K562 (cell line): ENCODE measurements at regions not wholly inside any gene's neighbourhood (a gene's known extent, or its start where the extent isn't known, plus 50 kb on each side); places are given as distances from the start of the nearest gene placed in this dataset.
A peak's percentile ranks its signal among the peaks of the same experiment; 100 is the strongest.
"Not testable (repeated sequence)": the region's sequence is repeated elsewhere in the genome, so short reads cannot be mapped to it uniquely, and the experiment has no call there.

Experiments
- ATAC-seq: fragments of 200-7000 bp; cut with Tn5 transposase; 3 replicates; pipeline ENCODE4 v1.9.1; 2020; ENCODE audit warnings: moderate library complexity
- BruUV-seq: library from RNA; stranded (reverse); fragments of 400-500 nt; replicated peaks from 2 replicates; lab custom pipeline; 2021; lab: Mats Ljungman, UMichigan
- CTCF ChIA-PET: fragments of 300-600 bp; formaldehyde crosslinking; extraction: SDS; loops from one replicate; lab custom pipeline; 2021; ENCODE audit warnings: low intra/inter-chr PET ratio; lab: Yijun Ruan, JAX
- POLR2A ChIA-PET: fragments of 300-600, 350-650 bp; sonication (Branson Sonifier 250); formaldehyde crosslinking; extraction: SDS; loops from one replicate; lab custom pipeline; 2021; ENCODE audit warnings: antibody characterized with exemption, inconsistent platforms; lab: Yijun Ruan, JAX
- DNase-seq, 4 experiments: peaks; one replicate each; pipeline versions ENCODE4 v3.0.0 to v3.0.0-alpha.2; 2011 to 2018; ENCODE audit warnings: low spot score in 3 of 4, mixed read lengths in 3 of 4; ENCODE audit errors: extremely low read depth in 1 of 4
- FAIRE-seq: peaks from 2 replicates; lab custom pipeline; 2011; peaks lifted over from hg19 to GRCh38; lab: Jason Lieb, UNC
- H2AFZ ChIP-seq: 2 replicates; pipeline ENCODE4 v1.6.0; 2011; ENCODE audit warnings: low read depth, low read length, control low read depth, inconsistent platforms
- H3K27ac ChIP-seq: fragments of 200-600 bp; 3 replicates; pipeline ENCODE4 v1.8.0; 2011; ENCODE audit warnings: low read depth, mild to moderate bottlenecking, control low read depth, inconsistent platforms, low read length, moderate library complexity, mixed read lengths; ENCODE audit errors: extremely low read depth
- H3K27me3 ChIP-seq, 2 experiments: fragments of 300-600 bp in 1 of 2; 2 replicates in 1 of 2; 3 replicates in 1 of 2; pipeline versions ENCODE4 v1.6.0 to v1.8.0; 2011; ENCODE audit warnings: inconsistent platforms in 2 of 2, low read length in 2 of 2, mild to moderate bottlenecking in 1 of 2, mixed read lengths in 1 of 2, moderate library complexity in 1 of 2; ENCODE audit not compliant: control insufficient read depth in 2 of 2, insufficient read depth in 2 of 2
- H3K36me3 ChIP-seq: fragments of 300-600 bp; 3 replicates; pipeline ENCODE4 v1.8.0; 2011; ENCODE audit warnings: mild to moderate bottlenecking, low read length, inconsistent platforms; ENCODE audit not compliant: control insufficient read depth, insufficient read depth
- H3K4me1 ChIP-seq, 2 experiments: fragments of 200-600 bp in 1 of 2; replicated peaks in 1 of 2; 2 replicates in 1 of 2; 3 replicates in 1 of 2; pipeline versions ENCODE4 v1.5.1 to v1.8.0; 2011; ENCODE audit warnings: inconsistent platforms in 2 of 2, low read length in 2 of 2, mild to moderate bottlenecking in 1 of 2, mixed read lengths in 1 of 2, moderate library complexity in 1 of 2; ENCODE audit not compliant: control insufficient read depth in 2 of 2, insufficient read depth in 2 of 2
- H3K4me2 ChIP-seq: 2 replicates; pipeline ENCODE4 v1.6.1; 2011; ENCODE audit warnings: low read length, control low read depth, inconsistent platforms, mixed read lengths; ENCODE audit not compliant: insufficient read depth
- H3K4me3 ChIP-seq: fragments of 200-600 bp; sonication (generic), shearing (Covaris generic); 2 replicates; pipeline ENCODE4 v1.5.1; 2016; ENCODE audit warnings: control low read depth, inconsistent platforms
- H3K79me2 ChIP-seq: fragments of 200-600 bp; 3 replicates; pipeline ENCODE4 v1.8.0; 2011; ENCODE audit warnings: low read length, inconsistent platforms; ENCODE audit not compliant: control insufficient read depth, insufficient read depth
- H3K9ac ChIP-seq, 2 experiments: 2 replicates each; pipeline versions ENCODE4 v1.6.0 to v1.6.1; 2011; ENCODE audit warnings: low read depth in 2 of 2, low read length in 2 of 2, control low read depth in 1 of 2, inconsistent platforms in 1 of 2, mild to moderate bottlenecking in 1 of 2, mixed read lengths in 1 of 2; ENCODE audit not compliant: insufficient read depth in 1 of 2
- H3K9me1 ChIP-seq: one replicate; pipeline ENCODE4 v1.6.0; 2011; ENCODE audit warnings: inconsistent platforms, mild to moderate bottlenecking, low read length, moderate library complexity; ENCODE audit not compliant: control insufficient read depth, insufficient read depth
- H3K9me3 ChIP-seq: replicated peaks from 2 replicates; pipeline ENCODE4 v1.5.1; 2011; ENCODE audit warnings: low read depth, low read length, inconsistent platforms; ENCODE audit not compliant: control insufficient read depth, insufficient read depth
- H4K20me1 ChIP-seq: replicated peaks from 2 replicates; pipeline ENCODE4 v1.6.1; 2011; ENCODE audit warnings: low read length, inconsistent platforms, mixed read lengths; ENCODE audit not compliant: control insufficient read depth, insufficient read depth
- CEBPB ChIP-seq: fragments of 450-650 bp; IDR thresholded peaks from 2 replicates; pipeline ENCODE4 v1.6.1; 2016; ENCODE audit warnings: missing genetic modification characterization, missing compliant biosample characterization
- CEBPG ChIP-seq, 3 experiments: fragments of 200-800 bp in 1 of 3; sonication (Bioruptor generic) in 1 of 3; sonication (generic) in 1 of 3; formaldehyde crosslinking in 1 of 3; IDR thresholded peaks in 2 of 3; conservative IDR thresholded peaks in 1 of 3; 2 replicates each; pipeline versions ENCODE4 v1.6.1 to v1.8.0; 2016 to 2022; ENCODE audit warnings: missing compliant biosample characterization in 2 of 3, missing genetic modification characterization in 2 of 3, mild to moderate bottlenecking in 1 of 3, missing genetic modification reagents in 1 of 3
- KDM1A ChIP-seq, 2 experiments: fragments of 450-650 bp; IDR thresholded peaks; 2 replicates each; pipeline ENCODE4 v1.6.1; 2016; ENCODE audit warnings: mild to moderate bottlenecking in 2 of 2
- SMARCC2 ChIP-seq: fragments of 450-650 bp; IDR thresholded peaks from 2 replicates; pipeline ENCODE4 v1.6.1; 2017; ENCODE audit warnings: antibody characterized with exemption, moderate library complexity, mild to moderate bottlenecking, low read depth
- ZNF766 ChIP-seq: fragments of 200-800 bp; sonication (Bioruptor generic); conservative IDR thresholded peaks from 2 replicates; pipeline ENCODE4 v1.6.1; 2016; ENCODE audit warnings: missing genetic modification characterization, missing compliant biosample characterization
- WGBS: fragments of 100-300 bp; shearing (Covaris generic); methylation state at CpG from one replicate; pipeline ENCODE4 v1.1.6; 2016; ENCODE audit warnings: low coverage, mixed read lengths; ENCODE audit not compliant: insufficient coverage; ENCODE audit errors: missing lambda C conversion rate; 5-methylcytosine and 5-hydroxymethylcytosine counted together
- in situ Hi-C: fragments of 300-500 bp; cut with MboI; formaldehyde crosslinking; loops from 4 replicates; pipeline ENCODE4 v1.15.0; 2018; ENCODE audit warnings: inconsistent platforms, mixed read lengths
- intact Hi-C: fragments of 100-400 bp; cut with micrococcal nuclease; formaldehyde crosslinking; loops from 2 replicates; pipeline ENCODE4 v1.14.2; 2022

- TF ChIP-seq ZNF766 (CRISPR knock-in tag) (0 out of 2 replicates have a peak, but pooled peaks have one; percentile 22), SMARCC2 (0 out of 2 replicates have a peak, but pooled peaks have one; percentile 45), KDM1A (IDR thresholded peaks at IDR 0.05) (peak; percentile 19 to 41; a peak in 2 of 4 replicates)
These were observed 54.7 kb upstream of the CSF1 start (continued) for GRCh38 chr1:109855986-109856385.

GRCh38 chr1:109853972-109854371, 56.7 kb upstream of the CSF1 start:
- FAIRE-seq; ATAC-seq; POLR2A ChIA-PET; TF ChIP-seq CEBPG (CRISPR knock-in tag; IDR thresholded peaks at IDR 0.05): not testable (repeated sequence)
- TF ChIP-seq CEBPB (tag) = peak; percentile 78
- peak; percentile 27 to 32; a peak in 2 of 4 replicates for TF ChIP-seq CEBPG (tag; conservative IDR thresholded peaks at IDR 0.05 in 1 of 2, IDR thresholded peaks at IDR 0.05 in 1 of 2)
- TF ChIP-seq, all 486 proteins: peak for 2; not testable (repeated sequence) for 484
- H3K4me2 ChIP-seq, H3K79me2 ChIP-seq, CTCF ChIA-PET, H3K27ac ChIP-seq, H3K36me3 ChIP-seq, intact Hi-C loops, in situ Hi-C loops, H3K9me1 ChIP-seq, H3K9ac ChIP-seq, H3K4me3 ChIP-seq, H2AFZ ChIP-seq, BruUV-seq, H4K20me1 ChIP-seq, H3K27me3 ChIP-seq, H3K9me3 ChIP-seq, DNase-seq: not testable (repeated sequence)
- peaks cover 8 to 27% of the 10 kb centered on the region in 2 experiments; a peak in 4 of 5 replicates for H3K4me1 ChIP-seq
- WGBS = 60% methylated on average over 2 of the region's 2 CpGs
